GM03348 (cell line): ENCODE measurements at regions not wholly inside any gene's neighbourhood (a gene's known extent, or its start where the extent isn't known, plus 50 kb on each side); places are given as distances from the start of the nearest gene placed in this dataset.
"Not testable (repeated sequence)": the region's sequence is repeated elsewhere in the genome, so short reads cannot be mapped to it uniquely, and the experiment has no call there.

ENCODE experiments used
- DNase-seq: peaks from one replicate; pipeline ENCODE4 v3.0.0; 2012; ENCODE audit warnings: low spot score

GRCh38 chr2:87429931-87430275, 318.0 kb upstream of the PLGLB2 start:
- not testable (repeated sequence) for DNase-seq

GRCh38 chr2:87431051-87431450, 316.8 kb upstream of the PLGLB2 start:
- not testable (repeated sequence) for DNase-seq

- DNase-seq = not testable (repeated sequence)
Observed at GRCh38 chr2:87432711-87433453, 315.0 kb upstream of the PLGLB2 start.

GRCh38 chr2:87436007-87436406, 311.9 kb upstream of the PLGLB2 start:
- DNase-seq = not testable (repeated sequence)

- DNase-seq = not testable (repeated sequence)
Observed at GRCh38 chr2:87437701-87438260, 310.1 kb upstream of the PLGLB2 start.

GRCh38 chr2:87438780-87439454, 309.0 kb upstream of the PLGLB2 start:
- not testable (repeated sequence) for DNase-seq

- DNase-seq = not testable (repeated sequence)
Observed at GRCh38 chr2:87439617-87440204, 308.2 kb upstream of the PLGLB2 start.

- not testable (repeated sequence) for DNase-seq
Observed at GRCh38 chr2:87440650-87441049, 307.2 kb upstream of the PLGLB2 start.

GRCh38 chr2:87441375-87441774, 306.5 kb upstream of the PLGLB2 start:
- not testable (repeated sequence) for DNase-seq

- not testable (repeated sequence) for DNase-seq
Observed at GRCh38 chr2:87442983-87443577, 304.8 kb upstream of the PLGLB2 start.

- not testable (repeated sequence) for DNase-seq
Observed at GRCh38 chr2:87444951-87445350, 302.9 kb upstream of the PLGLB2 start.

GRCh38 chr2:87445613-87446312, 302.1 kb upstream of the PLGLB2 start:
- not testable (repeated sequence) for DNase-seq

GRCh38 chr2:87446313-87446696, 301.6 kb upstream of the PLGLB2 start:
- DNase-seq = not testable (repeated sequence)

GRCh38 chr2:87449462-87449980, 298.4 kb upstream of the PLGLB2 start:
- not testable (repeated sequence) for DNase-seq

- DNase-seq = not testable (repeated sequence)
Observed at GRCh38 chr2:87452193-87452592, 295.7 kb upstream of the PLGLB2 start.

GRCh38 chr2:87452861-87453260, 295.0 kb upstream of the PLGLB2 start:
- peak; percentile 29 for DNase-seq

GRCh38 chr2:87453965-87454364, 293.9 kb upstream of the PLGLB2 start:
- not testable (repeated sequence) for DNase-seq

- DNase-seq = peak; percentile 12
Observed at GRCh38 chr2:87454421-87454820, 293.5 kb upstream of the PLGLB2 start.

GRCh38 chr2:87455209-87455853, 292.6 kb upstream of the PLGLB2 start:
- not testable (repeated sequence) for DNase-seq

GRCh38 chr2:87455854-87456249, 292.0 kb upstream of the PLGLB2 start:
- DNase-seq = not testable (repeated sequence)
